H1 (cell line): ENCODE measurements at regions not wholly inside any gene's neighbourhood (a gene's known extent, or its start where the extent isn't known, plus 50 kb on each side); places are given as distances from the start of the nearest gene placed in this dataset.

Experiments
- CBX5 ChIP-seq: fragments of 300-800, 300-1000 bp; sonication (generic); IDR thresholded peaks from 2 replicates; pipeline ENCODE4 v1.7.1; 2016; ENCODE audit warnings: antibody characterized with exemption, low read length, low read depth
- CREB1 ChIP-seq: IDR thresholded peaks from 2 replicates; pipeline ENCODE4 v1.6.1; 2012; ENCODE audit warnings: inconsistent platforms
- CTCF ChIP-seq, 3 experiments: IDR thresholded peaks; 1 replicate in 2 of 3; 2 replicates in 1 of 3; pipeline versions ENCODE4 v1.5.1 to v1.6.1; 2011; ENCODE audit warnings: low read length in 3 of 3, mild to moderate bottlenecking in 3 of 3, inconsistent platforms in 2 of 3, low read depth in 1 of 3, moderate library complexity in 1 of 3; ENCODE audit not compliant: insufficient read depth in 1 of 3; ENCODE audit errors: control extremely low read depth in 1 of 3
- EGR1 ChIP-seq: IDR thresholded peaks from 2 replicates; pipeline ENCODE4 v1.6.1; 2011; ENCODE audit warnings: low read depth, low read length, borderline replicate concordance
- JUN ChIP-seq: IDR thresholded peaks from 2 replicates; pipeline ENCODE4 v1.6.1; 2011; ENCODE audit warnings: low read depth, mild to moderate bottlenecking, improper control_type of control experiment, low read length
- SIRT6 ChIP-seq: IDR thresholded peaks from one replicate; pipeline ENCODE4 v1.7.1; 2012; ENCODE audit warnings: low read length, inconsistent platforms
- SP4 ChIP-seq: IDR thresholded peaks from 2 replicates; pipeline ENCODE4 v1.6.1; 2012; ENCODE audit warnings: low read length, inconsistent platforms

GRCh38 chr14:71618716-71619115 is 313.5 kb upstream of the RGS6 start (continued):
- TF ChIP-seq SIRT6 (no peak), CTCF (IDR thresholded peaks at IDR 0.05; ENCODE audit: control extremely low read depth in 1 of 3, insufficient read depth in 1 of 3, low read depth in 1 of 3, low read length in 3 of 3) (no peak), CBX5 (no peak), CREB1 (no peak), EGR1 (no peak), SP4 (no peak), JUN (no peak)
